IPS-NIHi7 (cell line): ENCODE measurements at regions not wholly inside any gene's neighbourhood (a gene's known extent, or its start where the extent isn't known, plus 50 kb on each side); places are given as distances from the start of the nearest gene placed in this dataset.
"Not testable (repeated sequence)": the region's sequence is repeated elsewhere in the genome, so short reads cannot be mapped to it uniquely, and the experiment has no call there.

Experiments
- DNase-seq: peaks from one replicate; pipeline ENCODE4 v3.0.0; 2012; ENCODE audit warnings: mixed read lengths; ENCODE audit errors: extremely low spot score

GRCh38 chr5:14054965-14055963 lies 87.9 kb upstream of the TRIO start:
- DNase-seq: no peak

GRCh38 chr5:14054111-14054854 lies 88.9 kb upstream of the TRIO start:
- no peak for DNase-seq

GRCh38 chr5:14050821-14051220 lies 92.3 kb upstream of the TRIO start:
- no peak for DNase-seq

GRCh38 chr5:14048434-14048833 lies 94.7 kb upstream of the TRIO start:
- no peak for DNase-seq

GRCh38 chr5:14041528-14042192 lies 97.2 kb upstream of the DNAH5 start:
- no peak for DNase-seq

GRCh38 chr5:14040542-14040941 lies 96.1 kb upstream of the DNAH5 start:
- no peak for DNase-seq

- no peak for DNase-seq
These were observed 95.1 kb upstream of the DNAH5 start for GRCh38 chr5:14039576-14039975.

- no peak for DNase-seq
These were observed 94.6 kb upstream of the DNAH5 start for GRCh38 chr5:14039063-14039462.

- DNase-seq: peak; percentile 41
These were observed 94.0 kb upstream of the DNAH5 start for GRCh38 chr5:14038341-14038959.

- no peak for DNase-seq
These were observed 92.5 kb upstream of the DNAH5 start for GRCh38 chr5:14036947-14037346.

GRCh38 chr5:14036514-14036913 lies 92.0 kb upstream of the DNAH5 start:
- peak; percentile 56 for DNase-seq

- peak; percentile 76 for DNase-seq
These were observed 91.5 kb upstream of the DNAH5 start for GRCh38 chr5:14035859-14036503.

- no peak for DNase-seq
These were observed 90.5 kb upstream of the DNAH5 start for GRCh38 chr5:14034963-14035362.

GRCh38 chr5:14032918-14033317 lies 88.4 kb upstream of the DNAH5 start:
- no peak for DNase-seq

GRCh38 chr5:14028938-14029584 lies 84.6 kb upstream of the DNAH5 start:
- DNase-seq: no peak

GRCh38 chr5:14028188-14028587 lies 83.7 kb upstream of the DNAH5 start:
- no peak for DNase-seq

GRCh38 chr5:14025569-14026286 lies 81.2 kb upstream of the DNAH5 start:
- no peak for DNase-seq

- no peak for DNase-seq
These were observed 78.5 kb upstream of the DNAH5 start for GRCh38 chr5:14022971-14023370.

GRCh38 chr5:14020944-14021343 lies 76.5 kb upstream of the DNAH5 start:
- not testable (repeated sequence) for DNase-seq

GRCh38 chr5:14019768-14020290 lies 75.3 kb upstream of the DNAH5 start:
- no peak for DNase-seq
